IMR-90 (cell line): ENCODE measurements at regions not wholly inside any gene's neighbourhood (a gene's known extent, or its start where the extent isn't known, plus 50 kb on each side); places are given as distances from the start of the nearest gene placed in this dataset.

Source experiments
- ATAC-seq: fragments of 200-7000 bp; cut with Tn5 transposase; 2 replicates; pipeline ENCODE4 v1.9.1; 2020; ENCODE audit warnings: low read depth, mild to moderate bottlenecking, moderate library complexity
- BruUV-seq: library from RNA; stranded (reverse); fragments of 400-500 nt; replicated peaks from 2 replicates; lab custom pipeline; 2021; lab: Mats Ljungman, UMichigan
- CTCF ChIA-PET: fragments of 300-600 bp; formaldehyde crosslinking; extraction: SDS; loops from one replicate; lab custom pipeline; 2021; ENCODE audit warnings: antibody characterized with exemption; lab: Yijun Ruan, JAX
- POLR2A ChIA-PET: fragments of 300-600 bp; sonication (Branson Sonifier 250); formaldehyde crosslinking; loops from one replicate; lab custom pipeline; 2022; ENCODE audit warnings: antibody characterized with exemption; ENCODE audit not compliant: unreplicated experiment; lab: Charles Lee
- DNase-seq: peaks from one replicate; pipeline ENCODE4 v3.0.0; 2013
- H2AFZ ChIP-seq: replicated peaks from 2 replicates; pipeline ENCODE3; 2013; ENCODE audit warnings: low read length, mild to moderate bottlenecking; ENCODE audit not compliant: poor library complexity
- H2AK5ac ChIP-seq: 2 replicates; pipeline ENCODE4 v1.6.1; 2013; ENCODE audit warnings: low read depth, low read length, inconsistent platforms
- H2AK9ac ChIP-seq: replicated peaks from 2 replicates; pipeline ENCODE3; 2013; ENCODE audit warnings: mild to moderate bottlenecking, low read depth, low read length, moderate library complexity; ENCODE audit not compliant: poor library complexity
- H2BK120ac ChIP-seq: 2 replicates; pipeline ENCODE4 v1.6.1; 2013; ENCODE audit warnings: low read depth, low read length, inconsistent platforms
- H2BK15ac ChIP-seq: 3 replicates; pipeline ENCODE4 v1.6.1; 2013; ENCODE audit warnings: low read depth, low read length, inconsistent platforms
- H2BK20ac ChIP-seq: 2 replicates; pipeline ENCODE4 v1.6.1; 2013; ENCODE audit warnings: low read depth, mild to moderate bottlenecking, inconsistent platforms, low read length, moderate library complexity
- H2BK5ac ChIP-seq: 2 replicates; pipeline ENCODE4 v1.6.1; 2013; ENCODE audit warnings: mild to moderate bottlenecking, low read depth, low read length, inconsistent platforms; ENCODE audit not compliant: poor library complexity, severe bottlenecking
- H3K14ac ChIP-seq: replicated peaks from 2 replicates; pipeline ENCODE4 v1.6.1; 2013; ENCODE audit warnings: low read depth, low read length, inconsistent platforms
- H3K18ac ChIP-seq: 2 replicates; pipeline ENCODE4 v1.6.1; 2013; ENCODE audit warnings: low read depth, low read length, control low read depth
- H3K23ac ChIP-seq: 2 replicates; pipeline ENCODE4 v1.6.1; 2013; ENCODE audit warnings: low read depth, low read length, inconsistent platforms
- H3K27ac ChIP-seq: 2 replicates; pipeline ENCODE4 v1.5.1; 2013; ENCODE audit warnings: mild to moderate bottlenecking, control low read depth, low read length; ENCODE audit not compliant: insufficient read depth
- H3K27me3 ChIP-seq: 2 replicates; pipeline ENCODE4 v1.6.1; 2013; ENCODE audit warnings: low read length; ENCODE audit not compliant: control insufficient read depth, insufficient read depth
- H3K36me3 ChIP-seq: 2 replicates; pipeline ENCODE4 v1.6.1; 2013; ENCODE audit warnings: low read length, mixed read lengths; ENCODE audit not compliant: control insufficient read depth, insufficient read depth
- H3K4ac ChIP-seq: 2 replicates; pipeline ENCODE4 v1.6.1; 2013; ENCODE audit warnings: low read depth, low read length, inconsistent platforms
- H3K4me1 ChIP-seq: 2 replicates; pipeline ENCODE4 v1.6.1; 2013; ENCODE audit warnings: low read length, mixed read lengths; ENCODE audit not compliant: control insufficient read depth, insufficient read depth
- H3K4me2 ChIP-seq: 2 replicates; pipeline ENCODE4 v1.6.1; 2013; ENCODE audit warnings: low read depth, mild to moderate bottlenecking, control low read depth, low read length, moderate library complexity
- H3K4me3 ChIP-seq: 2 replicates; pipeline ENCODE4 v1.5.1; 2013; ENCODE audit warnings: low read depth, mild to moderate bottlenecking, control low read depth, low read length, moderate library complexity; ENCODE audit not compliant: insufficient read depth
- H3K56ac ChIP-seq: 2 replicates; pipeline ENCODE4 v1.6.1; 2013; ENCODE audit warnings: low read length, inconsistent platforms; ENCODE audit not compliant: insufficient read depth; ENCODE audit errors: extremely low read depth
- H3K79me1 ChIP-seq, 2 experiments: 2 replicates each; pipeline ENCODE4 v1.6.1; 2013; ENCODE audit warnings: low read length in 2 of 2, inconsistent platforms in 1 of 2, low read depth in 1 of 2
- H3K9ac ChIP-seq: 2 replicates; pipeline ENCODE4 v1.6.1; 2013; ENCODE audit warnings: low read depth, low read length, control low read depth
- H3K9me1 ChIP-seq: 2 replicates; pipeline ENCODE4 v1.6.1; 2013; ENCODE audit warnings: low read length, inconsistent platforms; ENCODE audit not compliant: insufficient read depth
- H3K9me3 ChIP-seq: 2 replicates; pipeline ENCODE4 v1.6.1; 2013; ENCODE audit warnings: low read length; ENCODE audit not compliant: control insufficient read depth, insufficient read depth
- H4K20me1 ChIP-seq: 2 replicates; pipeline ENCODE4 v1.6.1; 2013; ENCODE audit warnings: low read length, inconsistent platforms; ENCODE audit not compliant: insufficient read depth
- H4K5ac ChIP-seq: 2 replicates; pipeline ENCODE4 v1.6.1; 2013; ENCODE audit warnings: mild to moderate bottlenecking, low read depth, low read length, control low read depth
- H4K8ac ChIP-seq, 2 experiments: 2 replicates each; pipeline ENCODE4 v1.6.1; 2013; ENCODE audit warnings: low read depth in 2 of 2, low read length in 2 of 2, control low read depth in 1 of 2, inconsistent platforms in 1 of 2
- H4K91ac ChIP-seq: 2 replicates; pipeline ENCODE4 v1.6.1; 2013; ENCODE audit warnings: low read depth, low read length, inconsistent platforms; ENCODE audit not compliant: insufficient read depth
- CEBPB ChIP-seq: IDR thresholded peaks from 2 replicates; pipeline ENCODE4 v1.6.1; 2012; ENCODE audit warnings: low read depth, low read length, improper control_type of control experiment
- FOS ChIP-seq: fragments of 150-350 bp; IDR thresholded peaks from 2 replicates; pipeline ENCODE4 v1.6.1; 2016; ENCODE audit warnings: low read depth, low read length
- MAFK ChIP-seq: IDR thresholded peaks from 2 replicates; pipeline ENCODE4 v1.6.1; 2012; ENCODE audit warnings: low read depth, low read length, improper control_type of control experiment
- MAZ ChIP-seq: IDR thresholded peaks from 2 replicates; pipeline ENCODE4 v1.6.1; 2012; ENCODE audit warnings: low read depth, mild to moderate bottlenecking, low read length, improper control_type of control experiment, moderate library complexity, borderline replicate concordance
- MXI1 ChIP-seq: IDR thresholded peaks from 2 replicates; pipeline ENCODE4 v1.6.1; 2012; ENCODE audit warnings: low read depth, mild to moderate bottlenecking, low read length, moderate library complexity, borderline replicate concordance
- NFE2L2 ChIP-seq: fragments of 150-350 bp; IDR thresholded peaks from 2 replicates; pipeline ENCODE4 v1.6.1; 2016; ENCODE audit warnings: low read depth, mild to moderate bottlenecking, low read length
- POLR2A ChIP-seq: IDR thresholded peaks from 2 replicates; pipeline ENCODE4 v1.6.1; 2012; ENCODE audit warnings: mild to moderate bottlenecking, low read depth, low read length
- RCOR1 ChIP-seq: IDR thresholded peaks from 2 replicates; pipeline ENCODE4 v1.6.1; 2012; ENCODE audit warnings: mild to moderate bottlenecking, low read length, improper control_type of control experiment; ENCODE audit not compliant: insufficient replicate concordance
- RFX5 ChIP-seq: IDR thresholded peaks from 2 replicates; pipeline ENCODE4 v1.8.0; 2012; ENCODE audit warnings: low read depth, mild to moderate bottlenecking, low read length, moderate library complexity
- SMC3 ChIP-seq: fragments of 150-350 bp; IDR thresholded peaks from 2 replicates; pipeline ENCODE4 v1.6.1; 2016; ENCODE audit warnings: low read depth, mild to moderate bottlenecking, antibody characterized with exemption, low read length, moderate library complexity
- WGBS, 2 experiments: methylation state at CpG; one replicate each; pipeline versions ENCODE4 v1.1.5 to v1.1.7; 2013; ENCODE audit warnings: missing lambda C conversion rate in 2 of 2; ENCODE audit not compliant: insufficient read length in 1 of 2; ENCODE audit errors: extremely low coverage in 2 of 2; 5-methylcytosine and 5-hydroxymethylcytosine counted together
- dilution Hi-C: fragments of 300-500 bp; cut with HindIII; formaldehyde crosslinking; loops from one replicate; pipeline ENCODE4 v1.14.3; 2018; ENCODE audit warnings: low sequenced_read_pairs; ENCODE audit not compliant: unreplicated experiment
- in situ Hi-C: fragments of 300-500 bp; cut with MboI; formaldehyde crosslinking; loops from 3 replicates; pipeline ENCODE4 v1.14.3; 2019; ENCODE audit warnings: low sequenced_read_pairs, inconsistent platforms, mixed read lengths
- intact Hi-C: fragments of 100-400 bp; cut with micrococcal nuclease; formaldehyde crosslinking; loops from 2 replicates; pipeline ENCODE4 v1.10.0; 2022
- TF ChIP-seq, protein P1 (sequence below): conservative IDR thresholded peaks from 2 replicates; pipeline ENCODE4 v1.5.1; 2012; ENCODE audit warnings: mild to moderate bottlenecking, low read depth, low read length, improper control_type of control experiment
- TF ChIP-seq, protein P2 (sequence below): fragments of 150-350 bp; IDR thresholded peaks from 2 replicates; pipeline ENCODE4 v1.6.1; 2017; ENCODE audit warnings: mild to moderate bottlenecking, antibody characterized with exemption, low read length, low read depth

DNA sequence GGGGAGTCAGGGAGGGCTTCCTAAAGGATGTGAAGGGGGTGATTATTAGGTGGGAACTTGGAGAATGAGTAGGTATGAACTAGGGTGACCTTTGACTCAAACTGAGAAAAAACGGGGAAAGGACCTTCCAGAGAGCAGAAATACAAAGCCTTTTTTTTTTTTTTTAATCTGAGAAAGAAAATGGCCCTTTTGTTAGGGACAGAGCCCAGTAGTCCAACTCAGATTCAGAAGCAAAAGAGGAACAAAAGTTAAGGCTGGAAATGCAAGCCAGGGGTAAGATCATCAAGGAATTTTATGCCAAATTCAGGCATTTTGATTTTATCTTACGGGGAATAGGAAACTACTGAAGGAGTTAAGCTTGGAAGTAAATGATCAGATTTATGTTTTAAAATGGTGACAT is 96.0 kb upstream of the SMYD2 start:
- Histone ChIP-seq H3K36me3 (no peaks in the 10 kb centered on the region), H3K27me3 (peaks cover 36% of the 10 kb centered on the region), H3K79me1 (no peaks in the 10 kb centered on the region), H2BK20ac (no peak overlapping the region), H2BK120ac (no peak overlapping the region), H4K91ac (no peak overlapping the region), H3K4me1 (no peaks in the 10 kb centered on the region), H3K4me2 (no peak overlapping the region), H2AFZ (no peak overlapping the region), H3K4ac (no peak overlapping the region), H2AK9ac (no peak overlapping the region), H2BK15ac (no peak overlapping the region), H3K9me3 (no peaks in the 10 kb centered on the region), H3K27ac (no peak overlapping the region), H2BK5ac (no peak overlapping the region), H3K18ac (no peak overlapping the region), H3K14ac (no peak overlapping the region), H3K9ac (no peak overlapping the region), H2AK5ac (no peak overlapping the region), H3K9me1 (no peaks in the 10 kb centered on the region), H4K20me1 (no peaks in the 10 kb centered on the region; the same call in 1 of the 2 replicates), H4K8ac (no peak overlapping the region), H3K4me3 (no peak overlapping the region), H3K23ac (no peak overlapping the region), H4K5ac (no peak overlapping the region), H3K56ac (no peak overlapping the region)
- no peak for ATAC-seq
- WGBS, 2 experiments = 0% methylated on average over 1 of the region's 2 CpGs; no CpG with 5 or more reads in 1 of the 2 experiments
- dilution Hi-C loops = no loop called here
- no TSS peak for BruUV-seq
- intact Hi-C loops = no loop called here
- POLR2A ChIA-PET = no interaction called here
- in situ Hi-C loops = no loop called here
- CTCF ChIA-PET = no interaction called here
- DNase-seq = no peak
- TF ChIP-seq MAFK (no peak), CEBPB (no peak), RCOR1 (no peak), FOS (no peak), RFX5 (no peak), MXI1 (no peak), SMC3 (no peak), POLR2A (no peak), MAZ (no peak), NFE2L2 (no peak)
- TF ChIP-seq, protein P1, sequence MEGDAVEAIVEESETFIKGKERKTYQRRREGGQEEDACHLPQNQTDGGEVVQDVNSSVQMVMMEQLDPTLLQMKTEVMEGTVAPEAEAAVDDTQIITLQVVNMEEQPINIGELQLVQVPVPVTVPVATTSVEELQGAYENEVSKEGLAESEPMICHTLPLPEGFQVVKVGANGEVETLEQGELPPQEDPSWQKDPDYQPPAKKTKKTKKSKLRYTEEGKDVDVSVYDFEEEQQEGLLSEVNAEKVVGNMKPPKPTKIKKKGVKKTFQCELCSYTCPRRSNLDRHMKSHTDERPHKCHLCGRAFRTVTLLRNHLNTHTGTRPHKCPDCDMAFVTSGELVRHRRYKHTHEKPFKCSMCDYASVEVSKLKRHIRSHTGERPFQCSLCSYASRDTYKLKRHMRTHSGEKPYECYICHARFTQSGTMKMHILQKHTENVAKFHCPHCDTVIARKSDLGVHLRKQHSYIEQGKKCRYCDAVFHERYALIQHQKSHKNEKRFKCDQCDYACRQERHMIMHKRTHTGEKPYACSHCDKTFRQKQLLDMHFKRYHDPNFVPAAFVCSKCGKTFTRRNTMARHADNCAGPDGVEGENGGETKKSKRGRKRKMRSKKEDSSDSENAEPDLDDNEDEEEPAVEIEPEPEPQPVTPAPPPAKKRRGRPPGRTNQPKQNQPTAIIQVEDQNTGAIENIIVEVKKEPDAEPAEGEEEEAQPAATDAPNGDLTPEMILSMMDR = no peak
- TF ChIP-seq, protein P2, sequence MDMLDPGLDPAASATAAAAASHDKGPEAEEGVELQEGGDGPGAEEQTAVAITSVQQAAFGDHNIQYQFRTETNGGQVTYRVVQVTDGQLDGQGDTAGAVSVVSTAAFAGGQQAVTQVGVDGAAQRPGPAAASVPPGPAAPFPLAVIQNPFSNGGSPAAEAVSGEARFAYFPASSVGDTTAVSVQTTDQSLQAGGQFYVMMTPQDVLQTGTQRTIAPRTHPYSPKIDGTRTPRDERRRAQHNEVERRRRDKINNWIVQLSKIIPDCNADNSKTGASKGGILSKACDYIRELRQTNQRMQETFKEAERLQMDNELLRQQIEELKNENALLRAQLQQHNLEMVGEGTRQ = no peak
